ENCODE measurements at regions not wholly inside any gene's neighbourhood (a gene's known extent, or its start where the extent isn't known, plus 50 kb on each side); places are given as distances from the start of the nearest gene placed in this dataset.

DNA sequence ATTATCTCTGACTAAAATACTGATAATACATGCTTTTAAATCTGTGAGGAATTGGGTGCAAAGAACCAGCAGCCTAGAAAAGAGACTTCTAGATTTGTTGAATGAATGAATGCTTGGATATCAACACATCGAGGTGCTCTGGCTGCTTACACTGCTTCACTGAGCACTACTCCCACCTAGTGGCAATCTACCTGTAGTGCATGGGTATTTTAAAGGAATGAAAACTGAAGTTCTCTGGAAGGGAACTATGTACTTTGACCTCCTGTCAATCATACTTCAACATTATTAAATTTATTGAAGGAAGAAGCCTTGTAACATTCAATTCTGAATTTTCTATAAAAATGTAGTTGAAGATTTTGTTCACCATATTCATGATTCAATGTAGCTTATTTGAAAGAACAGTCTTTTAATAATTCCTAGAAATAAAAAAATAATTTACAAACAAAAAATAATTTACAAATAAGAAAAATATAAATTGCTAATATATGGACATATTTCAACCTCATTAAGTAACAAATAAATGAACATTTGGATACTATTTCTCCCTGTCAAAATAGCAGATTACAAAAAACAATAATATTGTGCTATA is 111.2 kb upstream of the MMS22L start:
- TF ChIP-seq POLR2A (IDR thresholded peaks at IDR 0.05) = no peak
- TF ChIP-seq POLR2AphosphoS5 (IDR thresholded peaks at IDR 0.05) = no peak
- TF ChIP-seq, protein P1, sequence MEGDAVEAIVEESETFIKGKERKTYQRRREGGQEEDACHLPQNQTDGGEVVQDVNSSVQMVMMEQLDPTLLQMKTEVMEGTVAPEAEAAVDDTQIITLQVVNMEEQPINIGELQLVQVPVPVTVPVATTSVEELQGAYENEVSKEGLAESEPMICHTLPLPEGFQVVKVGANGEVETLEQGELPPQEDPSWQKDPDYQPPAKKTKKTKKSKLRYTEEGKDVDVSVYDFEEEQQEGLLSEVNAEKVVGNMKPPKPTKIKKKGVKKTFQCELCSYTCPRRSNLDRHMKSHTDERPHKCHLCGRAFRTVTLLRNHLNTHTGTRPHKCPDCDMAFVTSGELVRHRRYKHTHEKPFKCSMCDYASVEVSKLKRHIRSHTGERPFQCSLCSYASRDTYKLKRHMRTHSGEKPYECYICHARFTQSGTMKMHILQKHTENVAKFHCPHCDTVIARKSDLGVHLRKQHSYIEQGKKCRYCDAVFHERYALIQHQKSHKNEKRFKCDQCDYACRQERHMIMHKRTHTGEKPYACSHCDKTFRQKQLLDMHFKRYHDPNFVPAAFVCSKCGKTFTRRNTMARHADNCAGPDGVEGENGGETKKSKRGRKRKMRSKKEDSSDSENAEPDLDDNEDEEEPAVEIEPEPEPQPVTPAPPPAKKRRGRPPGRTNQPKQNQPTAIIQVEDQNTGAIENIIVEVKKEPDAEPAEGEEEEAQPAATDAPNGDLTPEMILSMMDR (IDR thresholded peaks at IDR 0.05) = peak; percentile 45 to 83 (median 72)

Data from sigmoid colon (tissue), 4 donors.